HuH-7 (cell line): ENCODE measurements at regions not wholly inside any gene's neighbourhood (a gene's known extent, or its start where the extent isn't known, plus 50 kb on each side); places are given as distances from the start of the nearest gene placed in this dataset.

Experiments used
- DNase-seq: peaks from one replicate; pipeline ENCODE4 v3.0.0; 2011; ENCODE audit warnings: low spot score

DNA sequence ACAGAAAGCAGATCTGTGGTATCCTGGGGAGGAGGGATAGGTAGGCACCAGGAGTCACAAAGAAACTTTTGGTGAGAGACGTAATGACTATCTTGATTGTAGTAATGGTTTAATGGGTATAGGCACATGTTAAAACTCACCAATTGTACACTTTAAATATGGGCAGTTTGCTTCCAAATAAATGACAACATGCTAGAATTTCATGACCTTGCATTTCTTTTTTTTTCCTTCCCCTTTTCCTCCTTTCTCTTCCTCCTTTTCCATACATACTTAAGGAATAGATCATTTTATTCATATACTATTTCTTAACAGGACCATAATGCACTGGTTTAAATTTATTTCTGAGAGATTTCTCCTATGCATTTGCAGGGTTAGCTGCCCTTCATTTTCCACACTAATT lies 341.8 kb downstream of the TMEM182 start:
- no peak for DNase-seq

DNA sequence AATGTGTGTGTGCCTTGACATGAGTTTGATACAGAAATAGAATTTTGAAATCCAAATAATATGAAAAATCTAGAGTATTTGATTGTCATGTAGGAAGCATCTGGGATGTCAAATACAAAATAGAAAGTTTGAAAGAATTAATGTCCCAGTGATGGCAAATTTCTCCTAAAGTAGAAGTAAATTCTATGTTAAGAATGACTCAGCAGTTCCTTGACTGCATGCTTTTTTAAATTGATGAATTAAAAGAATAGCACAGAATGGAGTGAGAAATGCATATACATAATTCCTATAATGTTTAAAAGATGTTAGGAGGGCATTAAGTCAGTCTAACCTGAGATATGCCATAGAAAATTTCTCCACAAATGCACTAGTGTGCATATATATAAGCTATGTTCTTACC lies 357.5 kb downstream of the TMEM182 start:
- no peak for DNase-seq

DNA sequence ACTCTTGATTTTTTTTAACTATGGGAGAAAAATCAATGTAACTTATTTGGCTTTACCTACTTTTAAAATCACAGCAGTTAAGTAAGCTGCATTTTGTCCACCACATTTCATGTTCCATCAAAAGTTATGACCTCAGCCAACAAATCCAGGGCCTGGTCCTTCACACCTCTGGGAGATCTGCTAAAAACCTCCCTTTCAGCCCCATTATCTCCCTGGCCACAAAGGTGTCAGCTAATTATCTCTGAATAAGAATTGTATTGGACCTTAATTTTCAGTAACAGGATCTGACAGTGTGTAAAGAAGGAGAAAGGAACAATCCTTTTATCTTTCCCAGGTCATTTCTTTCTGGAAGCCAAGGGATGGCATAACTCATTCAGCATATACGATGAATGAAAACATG lies 359.3 kb downstream of the TMEM182 start:
- no peak for DNase-seq

DNA sequence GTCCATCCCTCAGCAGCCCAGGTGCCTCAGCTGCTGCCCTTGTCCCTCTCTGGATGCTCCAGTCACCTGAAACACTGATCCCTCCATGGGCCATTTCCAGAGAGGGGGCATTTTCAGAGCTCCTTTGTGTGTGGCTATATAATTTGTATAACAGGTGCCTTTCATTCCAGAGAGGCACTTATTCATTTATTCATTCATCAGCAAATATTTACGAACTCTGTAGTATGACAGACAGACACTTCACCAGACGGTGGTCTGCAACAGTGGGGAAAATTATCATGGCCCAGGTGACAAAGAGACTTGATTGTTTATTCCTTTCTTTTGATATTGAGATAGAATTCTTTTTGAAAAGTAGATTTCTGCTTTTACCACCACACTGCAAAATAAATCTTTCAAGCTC lies 361.7 kb downstream of the TMEM182 start:
- DNase-seq: no peak

DNA sequence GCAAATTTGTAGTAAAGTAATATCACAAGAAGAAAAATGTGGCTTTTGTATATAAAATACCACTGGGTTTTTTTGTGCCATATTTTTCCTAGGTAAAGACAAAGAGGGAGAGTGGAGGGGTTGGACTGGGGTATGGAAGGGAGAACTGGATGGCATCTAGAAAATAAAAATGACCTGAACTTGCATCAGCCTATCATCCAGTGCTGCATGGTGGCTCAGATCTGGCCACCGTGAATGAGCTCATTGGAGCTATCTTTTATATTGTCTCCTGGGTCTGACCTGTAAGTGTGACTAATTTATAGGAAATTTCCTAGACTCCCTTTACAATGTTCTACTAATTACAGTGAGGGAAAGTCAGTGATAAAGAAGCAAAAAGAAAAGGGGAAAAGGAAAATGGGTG lies 369.0 kb downstream of the TMEM182 start:
- DNase-seq: no peak

DNA sequence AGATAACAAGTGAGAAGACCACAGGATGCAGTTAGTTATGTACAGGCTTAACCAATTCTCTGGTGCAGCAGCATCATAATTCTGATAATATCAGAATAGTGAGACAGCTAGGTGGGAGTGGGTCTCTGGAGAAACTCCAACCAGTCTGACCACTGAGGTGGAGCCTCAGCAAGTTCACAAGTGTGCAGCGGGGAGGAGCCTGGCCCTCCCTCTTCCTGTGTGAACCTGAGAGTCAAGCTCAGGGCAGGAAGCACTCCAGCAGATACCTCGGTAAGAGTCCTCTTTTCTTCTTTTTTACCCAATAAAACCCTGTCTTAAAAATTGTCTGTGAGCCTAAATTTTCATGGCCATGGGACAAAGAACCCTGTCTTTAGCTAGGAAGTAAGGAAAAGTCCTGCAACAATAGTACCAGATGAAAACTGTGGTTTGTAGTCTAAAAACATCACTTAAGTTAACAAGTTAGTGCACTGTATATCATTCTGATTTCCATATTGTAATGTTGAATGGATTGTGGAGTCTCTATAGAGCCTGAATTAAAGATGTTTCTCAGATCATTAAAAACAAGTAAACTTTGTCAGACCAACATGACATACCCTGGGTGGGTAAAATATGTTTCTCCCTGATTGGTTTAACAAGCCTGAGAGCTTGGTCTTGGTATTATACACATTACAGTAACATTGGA lies 370.8 kb downstream of the TMEM182 start:
- no peak for DNase-seq

DNA sequence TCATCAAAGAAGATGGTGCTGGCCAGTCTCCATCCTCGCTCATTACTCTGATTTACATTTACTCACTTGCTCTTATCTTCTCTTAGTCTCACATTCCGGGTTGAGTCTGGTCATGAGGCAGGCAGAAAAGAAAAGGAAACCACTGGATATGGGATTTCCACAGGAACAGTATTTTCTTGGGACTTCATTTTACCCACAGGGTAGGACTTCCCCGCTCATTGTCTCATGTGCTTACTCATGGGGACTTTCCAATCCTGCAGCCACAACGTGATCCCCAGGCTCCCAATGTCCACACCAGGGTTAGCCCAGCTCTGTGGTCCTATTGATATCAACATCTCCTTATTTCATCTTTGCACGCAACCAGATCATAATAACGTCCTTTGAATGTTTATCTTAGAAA lies 373.8 kb downstream of the TMEM182 start:
- no peak for DNase-seq

DNA sequence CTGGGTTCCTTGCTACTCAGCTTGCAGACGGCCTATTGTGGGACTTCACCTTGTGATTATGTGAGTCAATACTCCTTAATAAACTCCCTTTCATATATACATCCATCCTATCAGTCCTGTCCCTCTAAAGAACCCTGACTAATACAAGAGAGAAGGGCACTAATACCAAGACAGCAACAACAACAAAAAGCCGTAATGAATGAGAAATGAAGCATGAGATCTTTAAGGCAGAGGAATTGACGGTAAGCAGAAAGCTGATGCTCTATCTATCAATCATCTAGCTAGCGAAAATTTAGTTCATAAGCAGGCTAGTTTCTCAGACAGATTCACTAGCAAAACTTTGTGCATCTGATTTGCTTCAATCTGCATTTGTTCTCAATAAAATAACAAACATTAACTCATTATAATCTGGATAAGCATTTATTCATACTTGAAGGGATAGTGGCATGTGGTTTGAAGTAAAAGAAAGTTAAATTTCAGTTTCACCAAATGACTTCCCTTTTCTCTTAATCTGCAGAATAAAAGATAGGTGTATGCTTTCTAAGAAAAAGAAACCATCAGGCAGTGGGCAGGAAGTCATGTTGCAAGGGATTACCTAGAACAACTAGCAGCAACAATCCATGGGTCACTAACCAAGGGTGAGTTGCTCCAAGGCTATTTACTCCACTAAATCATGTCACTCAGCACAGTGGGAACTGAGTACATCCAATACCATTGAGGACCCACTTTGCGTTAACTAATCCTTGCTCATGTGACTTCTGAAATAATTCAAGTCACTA lies 376.5 kb downstream of the TMEM182 start:
- DNase-seq: no peak

DNA sequence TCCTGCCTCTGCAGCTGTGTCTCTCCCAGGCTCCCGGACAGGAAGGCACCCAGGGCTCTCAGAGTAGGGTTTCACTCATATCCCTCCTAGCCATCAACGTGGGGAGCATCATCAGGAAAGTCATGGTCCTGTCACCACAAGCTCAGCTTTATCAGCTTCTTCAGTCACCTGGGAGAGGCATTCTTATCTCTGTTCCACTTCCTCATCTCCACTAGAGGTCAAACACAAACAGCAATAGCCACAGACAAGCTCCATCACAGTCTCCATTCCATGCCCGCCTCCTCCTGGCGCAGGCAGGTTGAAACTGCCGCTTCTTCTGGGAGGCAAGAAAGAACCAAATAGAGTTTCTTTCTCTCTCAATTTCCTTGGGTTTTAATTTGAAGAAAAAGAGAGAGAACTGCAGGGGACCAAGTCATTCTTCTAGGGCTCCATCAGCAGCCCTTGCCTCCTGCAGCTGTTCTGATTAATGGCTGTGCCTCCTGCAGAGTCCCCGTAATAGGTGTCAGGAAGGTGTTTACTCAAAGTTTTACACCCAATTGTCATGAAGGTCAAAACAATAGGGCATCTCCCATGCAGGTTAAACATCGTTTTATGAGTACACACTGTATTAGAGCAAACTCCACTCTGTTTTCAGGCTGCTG lies 377.9 kb downstream of the TMEM182 start:
- no peak for DNase-seq

DNA sequence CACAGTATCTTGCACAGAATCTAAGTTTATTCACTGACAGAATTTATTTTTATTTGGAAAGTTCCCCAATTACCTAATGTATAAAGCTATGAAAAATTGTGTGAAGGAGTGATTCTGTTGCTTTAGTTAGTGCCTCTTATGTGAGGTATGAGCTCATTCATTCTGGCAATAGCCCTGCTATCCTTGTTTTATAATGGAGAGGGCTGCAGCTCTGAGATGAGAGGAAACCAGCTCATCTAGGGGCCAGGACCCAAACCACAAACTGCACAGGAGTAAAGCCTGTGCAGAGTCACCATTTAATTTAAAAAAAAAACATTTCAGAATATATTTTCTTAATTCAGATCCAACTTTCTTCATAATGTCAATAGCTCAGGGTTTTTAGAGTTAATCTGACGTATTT lies 383.0 kb downstream of the TMEM182 start:
- no peak for DNase-seq

DNA sequence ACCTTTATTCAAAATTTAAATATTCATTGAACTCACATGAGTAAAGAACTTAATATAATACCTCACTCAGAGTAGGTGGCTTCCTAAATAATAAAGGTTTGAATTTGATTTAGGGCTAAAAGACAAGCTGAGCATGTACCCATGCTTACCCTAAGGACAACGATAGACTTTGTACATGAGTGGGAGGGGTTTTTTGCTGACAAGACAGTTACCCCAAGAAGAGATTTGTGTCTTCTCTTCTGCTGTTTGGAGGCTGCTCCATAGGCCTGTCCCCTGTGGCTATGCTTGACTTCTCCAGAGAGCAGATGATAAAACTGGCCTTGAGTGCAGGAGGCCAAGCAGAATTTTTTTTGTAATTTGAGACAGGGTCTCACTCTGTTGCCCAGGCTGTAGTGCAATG lies 383.9 kb downstream of the TMEM182 start:
- DNase-seq: no peak

DNA sequence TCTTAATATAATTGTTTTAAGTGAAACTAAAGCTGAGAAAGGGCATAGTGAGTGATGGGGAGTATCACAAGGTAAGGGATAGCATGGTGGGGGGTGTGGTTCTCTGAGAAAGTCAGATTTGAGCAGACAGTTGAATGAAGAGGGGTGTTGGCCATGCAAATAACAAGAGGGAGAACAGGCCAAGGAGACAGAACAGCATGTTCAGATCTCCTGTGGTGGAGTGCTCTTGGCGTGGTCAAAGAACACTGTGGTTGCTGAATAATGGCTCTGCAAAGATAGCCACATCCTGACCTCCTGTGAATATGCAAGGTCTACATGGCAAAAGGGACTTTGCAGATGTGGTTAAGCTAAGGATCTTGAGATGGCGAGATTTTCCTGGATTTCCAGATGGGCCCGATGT lies 389.2 kb downstream of the TMEM182 start:
- DNase-seq: no peak

DNA sequence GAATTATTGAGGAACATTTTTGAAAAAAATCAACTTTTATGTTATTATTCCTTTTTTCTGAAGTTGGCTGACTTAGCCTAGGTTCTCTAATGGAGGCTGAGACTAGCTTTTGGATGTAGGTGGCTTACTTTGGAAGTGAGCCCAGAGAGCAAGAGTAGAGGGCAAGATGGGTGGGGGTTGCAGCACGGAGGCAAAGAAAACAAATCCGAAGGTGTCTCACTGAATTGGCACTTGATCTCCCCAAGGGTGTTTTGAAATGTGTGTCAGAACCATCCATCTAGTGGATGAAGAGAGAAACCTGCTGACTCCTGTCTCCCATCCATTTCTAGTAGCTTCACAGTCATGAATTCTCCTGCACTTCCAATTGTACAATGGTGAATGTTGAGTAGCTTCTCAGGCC lies 390.7 kb downstream of the TMEM182 start:
- no peak for DNase-seq

DNA sequence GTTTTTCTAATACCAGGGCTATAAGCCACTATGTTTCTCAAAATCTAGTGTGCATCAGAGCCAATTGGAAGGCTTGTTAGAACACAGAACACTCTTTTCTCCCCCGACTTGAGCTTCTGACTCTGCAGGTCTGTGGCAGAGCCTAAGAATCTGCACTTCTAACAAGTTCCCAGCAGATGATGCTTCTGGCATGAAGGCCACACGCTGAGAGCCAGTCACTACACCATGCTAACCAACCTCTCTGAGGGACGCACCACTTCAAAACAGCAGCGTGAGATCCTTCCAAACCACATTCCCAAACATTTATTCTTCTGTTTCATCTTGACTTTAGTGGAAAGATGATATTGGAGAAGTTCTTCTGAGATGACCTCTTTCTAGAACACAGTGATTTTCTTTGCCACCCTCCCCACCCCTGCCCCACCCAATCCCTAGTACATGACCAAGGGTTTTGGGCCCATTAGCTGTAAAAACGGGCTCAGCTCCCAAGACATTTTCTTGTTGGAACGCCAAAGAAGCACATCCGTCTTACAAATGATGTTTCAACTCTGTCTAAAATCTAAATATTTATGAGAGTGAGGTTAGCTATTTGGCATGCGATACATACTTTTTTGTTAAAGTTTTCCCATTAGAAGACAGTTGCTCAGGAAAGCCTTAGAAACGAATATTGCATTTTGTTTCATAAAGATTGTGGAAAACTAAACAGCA lies 391.9 kb downstream of the TMEM182 start:
- no peak for DNase-seq

DNA sequence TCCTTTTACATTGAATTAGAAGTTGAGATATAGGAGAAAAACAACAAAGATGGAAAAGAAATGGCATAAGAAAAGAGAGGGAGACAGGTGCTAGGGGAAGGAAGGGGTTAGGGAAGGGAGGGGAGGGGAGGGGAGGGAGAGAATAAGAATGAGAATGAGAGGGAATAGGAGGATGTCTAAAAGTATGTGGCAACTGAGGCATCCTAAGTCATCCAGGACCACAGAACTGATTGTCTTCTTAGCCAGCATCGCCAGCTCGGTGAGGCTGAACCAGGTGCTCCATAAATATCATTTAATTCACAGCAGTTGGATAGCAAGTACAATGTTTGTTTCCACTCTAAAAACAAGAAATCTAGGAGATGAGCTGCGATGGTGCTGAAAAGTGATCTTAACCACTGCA lies 393.5 kb downstream of the TMEM182 start:
- no peak for DNase-seq

DNA sequence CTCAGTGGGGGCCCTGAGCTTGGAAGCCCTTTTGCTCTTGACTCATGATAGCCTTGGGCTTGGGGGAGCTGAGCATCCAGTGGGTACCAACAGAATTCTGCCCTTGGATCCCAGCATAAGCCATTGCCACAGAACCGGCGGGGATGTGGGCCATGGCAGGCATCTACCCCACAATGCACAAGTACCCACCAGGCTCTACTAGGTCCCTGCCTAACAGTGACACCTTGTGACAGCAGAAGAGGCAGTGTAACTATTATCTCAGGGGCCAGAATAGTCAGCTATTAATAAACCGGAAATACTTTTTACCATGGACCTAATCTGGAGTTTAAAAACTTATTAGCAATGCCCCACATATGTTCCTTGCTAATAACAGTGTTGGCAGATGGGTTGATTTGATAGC lies 397.2 kb downstream of the TMEM182 start:
- no peak for DNase-seq

DNA sequence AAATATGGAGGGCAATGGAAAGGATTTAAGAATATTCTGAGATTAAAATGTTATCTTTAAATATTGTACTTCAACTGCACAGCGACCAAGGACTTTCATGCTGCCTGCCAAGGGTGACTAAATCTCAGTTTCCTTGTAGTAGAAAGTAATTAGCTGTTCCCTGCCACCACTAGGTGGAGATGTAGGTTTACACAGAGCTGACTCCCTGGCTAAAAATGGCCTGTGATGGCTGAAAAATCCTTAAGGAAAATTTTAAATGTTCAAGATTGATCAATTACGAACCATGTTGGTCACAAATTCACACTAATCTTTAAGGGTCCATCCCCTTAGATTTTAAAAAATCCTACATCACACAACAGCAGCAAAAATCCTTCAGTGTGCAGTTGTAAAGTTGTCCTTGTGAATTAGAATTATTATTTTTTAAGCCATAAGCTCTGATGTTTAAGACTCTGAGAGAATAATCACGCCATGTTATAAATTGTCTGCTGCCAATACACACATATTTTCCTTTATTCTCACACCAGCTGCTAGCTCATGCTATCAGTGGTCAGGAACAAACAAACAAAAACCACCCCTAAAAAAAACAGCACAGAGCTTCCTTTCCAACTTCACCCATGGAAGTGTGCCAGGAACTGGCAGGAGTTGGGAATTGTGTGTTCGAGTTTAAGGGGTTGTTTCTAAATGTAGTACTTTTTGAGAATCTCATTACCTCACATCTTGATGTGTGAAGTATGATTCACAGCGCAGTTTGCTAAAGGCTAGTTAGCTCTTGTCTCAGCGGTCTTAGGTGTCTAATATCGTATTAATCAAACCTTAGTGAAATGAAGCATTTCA lies 399.8 kb downstream of the TMEM182 start:
- DNase-seq: peak; percentile 54

DNA sequence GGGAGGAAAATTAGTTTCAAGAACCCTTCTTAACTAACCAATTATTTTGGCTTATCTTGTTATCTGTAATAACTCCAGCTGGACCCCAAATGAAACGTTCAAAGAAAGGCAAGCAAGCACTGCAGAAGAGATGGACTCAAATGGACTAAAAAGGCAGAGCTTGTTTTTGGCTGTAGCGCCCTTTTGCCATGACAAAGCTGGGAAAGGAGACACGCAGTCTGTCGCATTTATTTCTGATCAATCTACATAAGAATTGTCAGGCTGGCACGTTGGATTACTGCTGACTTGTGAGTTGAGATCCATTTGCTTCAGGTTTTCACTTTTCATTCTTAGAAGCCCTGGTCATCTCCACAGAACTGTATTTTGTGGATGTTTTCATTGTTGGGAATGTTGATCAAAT lies 402.9 kb downstream of the TMEM182 start:
- no peak for DNase-seq

DNA sequence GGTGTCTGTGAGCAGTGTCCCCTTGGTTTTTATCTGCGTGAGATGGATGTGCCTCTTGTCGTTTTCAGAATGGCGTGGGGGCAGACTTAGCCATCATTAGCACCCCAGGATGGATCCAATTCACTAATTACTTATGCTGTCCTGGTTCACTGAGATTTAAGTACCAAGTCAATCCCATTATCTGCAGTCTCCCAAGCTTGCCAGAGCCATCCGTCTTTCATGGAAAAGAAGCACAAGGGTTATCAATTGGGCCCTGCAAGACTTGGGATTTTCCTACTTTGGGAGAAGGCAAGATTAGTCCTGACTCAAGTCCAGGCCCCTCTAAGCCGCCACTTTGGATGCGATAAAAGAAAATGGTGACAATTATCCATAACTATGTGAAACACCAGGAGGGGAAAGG lies 404.0 kb downstream of the TMEM182 start:
- DNase-seq: no peak

DNA sequence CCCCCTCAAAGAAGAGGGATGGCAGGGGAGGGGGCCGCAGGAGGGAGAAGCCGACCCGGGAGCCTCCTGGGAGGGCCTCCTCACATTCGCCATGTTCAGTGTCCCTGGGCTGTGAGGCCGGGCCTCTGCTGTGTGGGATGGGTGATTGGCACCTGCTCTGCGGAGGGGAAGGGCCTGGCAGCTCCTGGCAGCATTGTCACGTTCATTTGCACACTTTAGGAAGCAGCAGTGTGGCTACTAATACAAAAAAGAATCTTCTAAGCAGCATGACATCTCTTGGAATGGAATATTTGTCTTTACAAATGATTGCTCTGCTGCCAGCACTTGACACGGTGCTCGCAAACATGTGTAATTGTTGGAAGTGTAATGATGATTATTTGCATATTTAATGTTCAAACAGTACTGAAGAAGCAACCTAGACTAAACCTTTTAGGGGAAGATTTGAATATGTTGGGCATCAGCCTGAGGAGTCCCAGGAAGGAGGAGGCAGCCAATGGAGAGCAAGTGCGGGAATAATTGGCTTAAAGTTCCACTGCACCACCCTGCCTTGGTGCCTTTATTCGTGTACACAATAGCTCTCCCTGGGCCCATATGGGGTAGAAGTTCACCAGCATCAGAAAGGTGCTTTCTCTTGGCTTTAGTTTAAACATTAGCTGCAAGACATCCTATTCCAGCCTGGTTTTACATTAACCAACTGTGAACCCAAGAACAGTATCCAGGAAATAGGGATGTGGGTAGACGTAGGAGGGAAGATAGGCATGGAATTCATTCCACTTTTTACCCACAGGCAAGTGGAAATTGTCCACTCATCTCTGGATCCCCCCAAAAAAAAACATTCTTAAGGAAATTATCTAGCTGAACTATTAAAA lies 404.9 kb downstream of the TMEM182 start:
- no peak for DNase-seq

DNA sequence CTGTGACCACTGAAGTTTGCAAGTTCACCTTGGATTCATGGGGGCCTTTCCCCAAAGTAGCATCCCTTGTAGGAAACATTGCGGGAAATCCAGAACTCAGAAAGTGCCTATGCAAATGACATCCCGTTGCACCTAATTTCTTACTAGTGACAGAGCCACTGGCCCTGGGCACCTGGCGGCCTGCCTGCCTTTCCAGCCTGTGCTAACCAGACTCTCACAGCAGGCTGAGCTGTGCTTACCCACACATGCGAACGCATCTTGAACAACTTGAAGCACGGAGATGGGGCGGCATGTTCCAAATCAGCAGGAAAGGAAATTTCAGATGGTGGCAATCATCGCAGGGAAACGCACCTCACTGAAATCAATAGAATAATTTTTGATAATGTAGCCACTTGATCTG lies 405.8 kb downstream of the TMEM182 start:
- no peak for DNase-seq
